Neural cell (in vitro differentiated cells): ENCODE measurements at regions not wholly inside any gene's neighbourhood (a gene's known extent, or its start where the extent isn't known, plus 50 kb on each side); places are given as distances from the start of the nearest gene placed in this dataset.

Experiments used
- H2AFZ ChIP-seq: fragments of 200-600, 300-800 bp; sonication (generic), shearing (Covaris generic); 2 replicates; pipeline ENCODE4 v1.6.0; 2014; ENCODE audit warnings: low read depth, mild to moderate bottlenecking, antibody characterized with exemption, low read length, moderate library complexity
- H3F3A ChIP-seq: fragments of 200-600 bp; shearing (Covaris generic); 2 replicates; pipeline ENCODE4 v1.6.1; 2016; ENCODE audit warnings: mild to moderate bottlenecking, moderate library complexity, mixed read lengths, antibody characterized with exemption, low read length; ENCODE audit not compliant: insufficient read depth, poor library complexity, severe bottlenecking
- H3K27ac ChIP-seq: fragments of 200-600, 300-800 bp; sonication (generic), shearing (Covaris generic); 2 replicates; pipeline ENCODE4 v1.5.1; 2014; ENCODE audit warnings: mild to moderate bottlenecking, low read length, moderate library complexity
- H3K27me3 ChIP-seq: fragments of 300-800, 200-600 bp; sonication (generic), shearing (Covaris generic); 2 replicates; pipeline ENCODE4 v1.6.0; 2014; ENCODE audit warnings: mild to moderate bottlenecking, low read depth, low read length, moderate library complexity; ENCODE audit not compliant: insufficient read depth
- H3K36me3 ChIP-seq: fragments of 300-800, 200-600 bp; sonication (generic), shearing (Covaris generic); 2 replicates; pipeline ENCODE4 v1.5.1; 2014; ENCODE audit warnings: mild to moderate bottlenecking, antibody characterized with exemption, low read length, moderate library complexity; ENCODE audit not compliant: insufficient read depth
- H3K4me2 ChIP-seq: fragments of 300-800, 200-600 bp; sonication (generic), shearing (Covaris generic); 2 replicates; pipeline ENCODE4 v1.6.0; 2014; ENCODE audit warnings: mild to moderate bottlenecking, low read length
- H3K4me3 ChIP-seq: fragments of 300-800, 200-600 bp; sonication (generic), shearing (Covaris generic); 2 replicates; pipeline ENCODE4 v1.5.1; 2014; ENCODE audit warnings: mild to moderate bottlenecking, low read length, moderate library complexity
- H3K79me2 ChIP-seq: fragments of 200-600 bp; shearing (Covaris generic); replicated peaks from 2 replicates; pipeline ENCODE4 v1.6.0; 2014; ENCODE audit warnings: mild to moderate bottlenecking, low read length, moderate library complexity; ENCODE audit not compliant: insufficient read depth
- H3K9ac ChIP-seq: fragments of 300-800, 200-600 bp; sonication (generic), shearing (Covaris generic); 2 replicates; pipeline ENCODE4 v1.6.1; 2016; ENCODE audit warnings: mild to moderate bottlenecking, low read length, mixed read lengths
- H3K9me2 ChIP-seq: fragments of 200-600 bp; shearing (Covaris generic); 2 replicates; pipeline ENCODE4 v1.6.1; 2016; ENCODE audit warnings: mild to moderate bottlenecking, low read length, mixed read lengths; ENCODE audit not compliant: insufficient read depth
- H3K9me3 ChIP-seq: fragments of 200-600, 300-800 bp; sonication (generic), shearing (Covaris generic); 2 replicates; pipeline ENCODE4 v1.6.1; 2016; ENCODE audit warnings: mild to moderate bottlenecking, mixed run types, low read length, moderate library complexity, mixed read lengths
- H4K20me1 ChIP-seq: fragments of 200-600 bp; shearing (Covaris generic); 2 replicates; pipeline ENCODE4 v1.6.1; 2016; ENCODE audit warnings: mild to moderate bottlenecking, mixed run types; ENCODE audit not compliant: insufficient read depth
- EP300 ChIP-seq: fragments of 450-650 bp; conservative IDR thresholded peaks from 2 replicates; pipeline ENCODE4 v1.6.1; 2014; ENCODE audit warnings: antibody characterized with exemption, mild to moderate bottlenecking, moderate library complexity; ENCODE audit not compliant: poor library complexity, severe bottlenecking
- EZH2 ChIP-seq: fragments of 200-600, 300-800 bp; shearing (Covaris generic), sonication (generic); IDR thresholded peaks from 2 replicates; pipeline ENCODE4 v1.6.1; 2014; ENCODE audit warnings: antibody characterized with exemption, low read length, borderline replicate concordance, mild to moderate bottlenecking; ENCODE audit not compliant: insufficient read depth, poor library complexity, severe bottlenecking
- MXI1 ChIP-seq: fragments of 450-650 bp; conservative IDR thresholded peaks from 2 replicates; pipeline ENCODE4 v1.6.1; 2014; ENCODE audit warnings: antibody characterized with exemption, mild to moderate bottlenecking; ENCODE audit not compliant: poor library complexity, severe bottlenecking
- POLR2AphosphoS5 ChIP-seq: IDR thresholded peaks from 2 replicates; pipeline ENCODE4 v1.6.1; 2012
- RAD21 ChIP-seq: fragments of 450-650 bp; conservative IDR thresholded peaks from 2 replicates; pipeline ENCODE4 v1.6.1; 2014; ENCODE audit warnings: antibody characterized with exemption, mild to moderate bottlenecking, moderate library complexity
- SMC3 ChIP-seq: fragments of 450-650 bp; conservative IDR thresholded peaks from 2 replicates; pipeline ENCODE4 v1.6.1; 2014; ENCODE audit warnings: antibody characterized with exemption, mild to moderate bottlenecking, moderate library complexity; ENCODE audit not compliant: poor library complexity
- TAF1 ChIP-seq: IDR thresholded peaks from 2 replicates; pipeline ENCODE4 v1.6.1; 2012; ENCODE audit warnings: low read depth
- TF ChIP-seq, protein P1 (sequence below): IDR thresholded peaks from 2 replicates; pipeline ENCODE4 v1.6.1; 2012; ENCODE audit warnings: borderline replicate concordance
- TF ChIP-seq, protein P2 (sequence below): fragments of 450-650 bp; IDR thresholded peaks from 2 replicates; pipeline ENCODE4 v1.5.1; 2014; ENCODE audit warnings: antibody characterized with exemption, mild to moderate bottlenecking, moderate library complexity; ENCODE audit not compliant: poor library complexity, severe bottlenecking

DNA sequence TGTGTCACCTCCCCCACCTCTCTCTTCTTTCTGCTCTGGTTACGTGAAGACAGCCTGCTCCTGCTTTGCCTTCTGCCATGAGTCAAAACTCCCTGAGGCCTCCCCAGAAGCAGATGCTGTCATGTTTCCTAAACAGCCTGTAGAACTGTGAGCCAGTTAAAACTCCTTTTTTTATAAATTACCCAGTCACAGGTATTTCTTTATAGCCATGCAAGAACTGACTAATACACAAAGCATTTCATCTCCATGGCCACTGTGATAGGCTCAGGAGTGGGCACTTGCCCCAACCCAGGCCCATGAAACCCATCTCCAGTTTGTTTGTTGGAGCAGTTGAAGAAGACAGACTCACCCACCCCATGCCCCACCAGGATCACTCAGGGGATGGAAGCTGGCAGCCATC is 253.3 kb upstream of the ISX start:
- Histone ChIP-seq H3K4me3 (no peak overlapping the region), H3F3A (no peaks in the 10 kb centered on the region), H2AFZ (no peak overlapping the region), H3K36me3 (no peaks in the 10 kb centered on the region), H3K9me3 (no peaks in the 10 kb centered on the region), H3K9me2 (no peaks in the 10 kb centered on the region), H3K4me2 (no peak overlapping the region), H3K9ac (no peak overlapping the region), H3K79me2 (no peaks in the 10 kb centered on the region), H3K27me3 (no peaks in the 10 kb centered on the region), H4K20me1 (no peaks in the 10 kb centered on the region), H3K27ac (no peak overlapping the region)
- TF ChIP-seq EP300 (no peak), TAF1 (no peak), RAD21 (no peak), POLR2AphosphoS5 (no peak), SMC3 (no peak), MXI1 (no peak), EZH2 (no peak)
- TF ChIP-seq, protein P1, sequence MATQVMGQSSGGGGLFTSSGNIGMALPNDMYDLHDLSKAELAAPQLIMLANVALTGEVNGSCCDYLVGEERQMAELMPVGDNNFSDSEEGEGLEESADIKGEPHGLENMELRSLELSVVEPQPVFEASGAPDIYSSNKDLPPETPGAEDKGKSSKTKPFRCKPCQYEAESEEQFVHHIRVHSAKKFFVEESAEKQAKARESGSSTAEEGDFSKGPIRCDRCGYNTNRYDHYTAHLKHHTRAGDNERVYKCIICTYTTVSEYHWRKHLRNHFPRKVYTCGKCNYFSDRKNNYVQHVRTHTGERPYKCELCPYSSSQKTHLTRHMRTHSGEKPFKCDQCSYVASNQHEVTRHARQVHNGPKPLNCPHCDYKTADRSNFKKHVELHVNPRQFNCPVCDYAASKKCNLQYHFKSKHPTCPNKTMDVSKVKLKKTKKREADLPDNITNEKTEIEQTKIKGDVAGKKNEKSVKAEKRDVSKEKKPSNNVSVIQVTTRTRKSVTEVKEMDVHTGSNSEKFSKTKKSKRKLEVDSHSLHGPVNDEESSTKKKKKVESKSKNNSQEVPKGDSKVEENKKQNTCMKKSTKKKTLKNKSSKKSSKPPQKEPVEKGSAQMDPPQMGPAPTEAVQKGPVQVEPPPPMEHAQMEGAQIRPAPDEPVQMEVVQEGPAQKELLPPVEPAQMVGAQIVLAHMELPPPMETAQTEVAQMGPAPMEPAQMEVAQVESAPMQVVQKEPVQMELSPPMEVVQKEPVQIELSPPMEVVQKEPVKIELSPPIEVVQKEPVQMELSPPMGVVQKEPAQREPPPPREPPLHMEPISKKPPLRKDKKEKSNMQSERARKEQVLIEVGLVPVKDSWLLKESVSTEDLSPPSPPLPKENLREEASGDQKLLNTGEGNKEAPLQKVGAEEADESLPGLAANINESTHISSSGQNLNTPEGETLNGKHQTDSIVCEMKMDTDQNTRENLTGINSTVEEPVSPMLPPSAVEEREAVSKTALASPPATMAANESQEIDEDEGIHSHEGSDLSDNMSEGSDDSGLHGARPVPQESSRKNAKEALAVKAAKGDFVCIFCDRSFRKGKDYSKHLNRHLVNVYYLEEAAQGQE = no peak
- TF ChIP-seq, protein P2, sequence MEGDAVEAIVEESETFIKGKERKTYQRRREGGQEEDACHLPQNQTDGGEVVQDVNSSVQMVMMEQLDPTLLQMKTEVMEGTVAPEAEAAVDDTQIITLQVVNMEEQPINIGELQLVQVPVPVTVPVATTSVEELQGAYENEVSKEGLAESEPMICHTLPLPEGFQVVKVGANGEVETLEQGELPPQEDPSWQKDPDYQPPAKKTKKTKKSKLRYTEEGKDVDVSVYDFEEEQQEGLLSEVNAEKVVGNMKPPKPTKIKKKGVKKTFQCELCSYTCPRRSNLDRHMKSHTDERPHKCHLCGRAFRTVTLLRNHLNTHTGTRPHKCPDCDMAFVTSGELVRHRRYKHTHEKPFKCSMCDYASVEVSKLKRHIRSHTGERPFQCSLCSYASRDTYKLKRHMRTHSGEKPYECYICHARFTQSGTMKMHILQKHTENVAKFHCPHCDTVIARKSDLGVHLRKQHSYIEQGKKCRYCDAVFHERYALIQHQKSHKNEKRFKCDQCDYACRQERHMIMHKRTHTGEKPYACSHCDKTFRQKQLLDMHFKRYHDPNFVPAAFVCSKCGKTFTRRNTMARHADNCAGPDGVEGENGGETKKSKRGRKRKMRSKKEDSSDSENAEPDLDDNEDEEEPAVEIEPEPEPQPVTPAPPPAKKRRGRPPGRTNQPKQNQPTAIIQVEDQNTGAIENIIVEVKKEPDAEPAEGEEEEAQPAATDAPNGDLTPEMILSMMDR = no peak

DNA sequence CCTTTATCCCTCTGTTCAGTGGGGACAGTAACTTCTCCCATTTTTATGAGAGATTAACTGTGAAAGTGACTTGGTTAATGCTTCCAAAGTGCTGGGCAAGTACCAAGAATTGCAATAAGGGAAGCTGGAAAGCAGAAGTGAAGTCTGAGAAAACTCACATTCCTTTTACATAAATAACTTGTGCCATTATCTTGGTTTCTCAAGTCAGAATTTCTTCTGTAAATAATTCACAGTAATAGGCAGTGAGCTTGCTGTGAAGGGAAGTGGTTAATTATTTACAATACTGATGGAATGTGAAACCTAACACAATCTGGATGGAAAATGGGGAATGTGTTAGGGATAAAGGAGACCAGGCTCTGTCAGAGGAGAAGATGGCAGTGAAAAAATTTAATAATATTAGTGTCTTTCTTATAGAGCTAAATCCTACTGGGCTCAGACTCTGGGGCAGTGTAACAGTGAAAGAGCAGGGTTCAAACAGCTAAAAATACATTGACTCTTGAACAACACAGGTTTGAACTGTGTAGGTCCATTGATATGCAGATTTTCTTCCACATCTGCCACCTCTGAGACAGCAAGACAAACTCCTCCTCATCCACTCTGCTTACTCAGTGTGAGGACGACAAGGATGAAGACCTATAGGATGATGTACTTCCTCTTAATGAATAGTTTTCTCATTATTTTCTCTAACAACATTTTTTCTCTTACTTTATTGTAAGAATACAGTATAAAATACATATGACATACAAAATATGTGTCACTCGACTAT is 251.5 kb upstream of the ISX start:
- Histone ChIP-seq H3K4me3 (no peak overlapping the region), H2AFZ (no peak overlapping the region), H3K4me2 (no peak overlapping the region), H3K9me3 (no peaks in the 10 kb centered on the region), H3K9me2 (no peaks in the 10 kb centered on the region), H4K20me1 (no peaks in the 10 kb centered on the region), H3K36me3 (no peaks in the 10 kb centered on the region), H3K79me2 (no peaks in the 10 kb centered on the region), H3K27ac (no peak overlapping the region), H3F3A (no peaks in the 10 kb centered on the region), H3K9ac (no peak overlapping the region), H3K27me3 (no peaks in the 10 kb centered on the region)
- TF ChIP-seq TAF1 (no peak), MXI1 (no peak), EP300 (no peak), EZH2 (no peak), SMC3 (no peak), POLR2AphosphoS5 (no peak), RAD21 (no peak)
- TF ChIP-seq, protein P2 = no peak
- TF ChIP-seq, protein P1 = no peak
